Type B pancreatic cell (in vitro differentiated cells): ENCODE measurements at regions not wholly inside any gene's neighbourhood (a gene's known extent, or its start where the extent isn't known, plus 50 kb on each side); places are given as distances from the start of the nearest gene placed in this dataset.

ENCODE experiments used
- DNase-seq: peaks from one replicate; pipeline ENCODE4 v3.0.0; 2021; ENCODE audit warnings: mixed read lengths; ENCODE audit not compliant: unreplicated experiment; ENCODE audit errors: extremely low spot score
- H3K27ac Mint-ChIP-seq: 2 replicates; pipeline ENCODE4 v1.8.0; 2021; ENCODE audit warnings: mild to moderate bottlenecking, mixed read lengths
- H3K27me3 Mint-ChIP-seq: 2 replicates; pipeline ENCODE4 v1.8.0; 2021; ENCODE audit warnings: mixed read lengths
- H3K36me3 Mint-ChIP-seq: 2 replicates; pipeline ENCODE4 v1.8.0; 2021; ENCODE audit warnings: mixed read lengths
- H3K4me1 Mint-ChIP-seq: one replicate; pipeline ENCODE4 v1.8.0; 2021; ENCODE audit warnings: mixed read lengths; ENCODE audit not compliant: unreplicated experiment
- H3K4me3 Mint-ChIP-seq: 2 replicates; pipeline ENCODE4 v1.8.0; 2021; ENCODE audit warnings: mild to moderate bottlenecking, mixed read lengths
- H3K9me3 Mint-ChIP-seq: 2 replicates; pipeline ENCODE4 v1.8.0; 2021; ENCODE audit warnings: mixed read lengths
- CTCF ChIP-seq: fragments of 200-600 bp; sonication (generic); conservative IDR thresholded peaks from 2 replicates; pipeline ENCODE4 v1.5.0; 2021; ENCODE audit warnings: antibody characterized with exemption, mild to moderate bottlenecking

GRCh38 chr10:3487228-3487627 is 297.8 kb downstream of the KLF6 start:
- Mint-ChIP-seq H3K9me3 (peaks cover 23% of the 10 kb centered on the region), H3K36me3 (peaks cover 5% of the 10 kb centered on the region), H3K27ac (no peak overlapping the region), H3K27me3 (no peaks in the 10 kb centered on the region), H3K4me3 (no peak overlapping the region), H3K4me1 (peaks cover 29% of the 10 kb centered on the region)
- no peak for TF ChIP-seq CTCF
- DNase-seq, result no peak

DNA sequence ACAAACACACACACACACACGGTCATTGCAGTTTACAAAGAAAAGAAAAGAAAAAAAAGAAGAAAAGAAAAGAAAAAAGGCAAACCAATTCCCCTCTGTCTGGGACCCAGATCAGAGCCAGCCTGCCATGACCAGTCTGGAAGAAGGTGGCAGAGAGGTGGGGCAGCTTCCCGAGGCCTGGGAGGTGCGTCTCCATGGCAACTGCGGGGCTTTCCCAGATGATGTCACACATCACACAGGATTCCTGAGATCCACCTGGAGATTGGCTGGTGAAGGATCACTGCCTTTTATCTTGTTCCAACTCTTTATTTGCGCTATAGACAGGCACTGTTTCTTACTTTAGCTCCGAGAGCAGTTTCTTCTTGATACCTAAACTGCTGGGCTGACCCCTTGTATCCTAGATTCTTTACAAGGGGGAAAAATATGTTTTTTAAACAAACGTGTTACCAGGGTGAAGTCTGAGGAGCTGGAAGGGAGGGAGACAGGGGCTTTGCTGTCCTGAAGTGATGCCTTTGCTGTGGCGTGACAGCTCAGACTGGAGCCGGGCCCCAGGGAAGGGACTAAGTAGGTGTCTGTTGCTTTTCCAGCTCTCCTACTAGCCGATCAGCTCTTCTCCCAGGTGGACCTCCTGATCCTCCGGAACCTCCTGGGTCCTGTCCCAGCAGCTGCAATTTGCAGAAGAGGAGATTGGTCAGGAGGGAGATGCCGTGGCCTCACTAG is 298.5 kb downstream of the KLF6 start:
- Mint-ChIP-seq H3K4me1 (peaks cover 34% of the 10 kb centered on the region), H3K9me3 (peaks cover 23% of the 10 kb centered on the region), H3K27ac (peak overlapping the region; percentile 68)

DNA sequence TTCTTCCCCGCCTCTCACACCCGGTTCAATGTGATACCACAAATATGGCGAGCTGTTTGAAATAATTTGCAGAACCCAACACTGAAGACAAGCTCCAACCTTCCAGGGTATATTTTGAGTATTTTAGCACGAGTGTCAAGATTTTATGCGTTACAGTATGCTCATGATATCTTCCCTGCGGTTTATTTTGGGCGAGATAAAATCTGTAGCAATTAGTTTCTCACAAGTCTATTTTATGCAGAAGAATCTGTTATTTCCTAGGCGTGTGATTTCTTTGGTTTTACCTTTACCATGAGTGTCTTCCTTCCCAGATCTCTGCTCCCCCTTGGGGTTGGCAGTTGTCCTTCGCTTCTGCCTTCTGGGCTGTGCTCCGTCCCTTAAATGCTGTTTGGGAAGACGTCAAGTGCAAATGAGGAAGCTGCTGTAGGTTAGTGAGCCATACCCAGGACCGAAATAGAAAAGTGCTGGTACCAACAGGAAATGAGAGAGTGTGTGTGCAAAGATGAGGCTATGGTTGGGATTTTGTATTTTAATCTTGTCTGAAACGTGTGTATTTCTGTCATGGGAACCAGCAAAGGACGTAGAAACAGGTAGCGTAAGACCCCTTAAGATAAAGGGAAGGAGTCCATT is 299.8 kb downstream of the KLF6 start:
- no peak for TF ChIP-seq CTCF
- H3K4me3 Mint-ChIP-seq, result no peak overlapping the region
- peaks cover 34% of the 10 kb centered on the region for H3K4me1 Mint-ChIP-seq
- H3K36me3 Mint-ChIP-seq, result peaks cover 5% of the 10 kb centered on the region
- peak overlapping the region; percentile 93 for H3K27ac Mint-ChIP-seq
- no peaks in the 10 kb centered on the region for H3K27me3 Mint-ChIP-seq
- H3K9me3 Mint-ChIP-seq, result peaks cover 22% of the 10 kb centered on the region
- no peak for DNase-seq

More for the DNA sequence above, 298.5 kb downstream of the KLF6 start:
- Mint-ChIP-seq H3K27me3 (no peaks in the 10 kb centered on the region), H3K36me3 (peaks cover 5% of the 10 kb centered on the region), H3K4me3 (no peak overlapping the region)
- no peak for TF ChIP-seq CTCF
- DNase-seq, result no peak

GRCh38 chr10:3484306-3485056 is 300.5 kb downstream of the KLF6 start:
- Mint-ChIP-seq H3K36me3 (peaks cover 5% of the 10 kb centered on the region), H3K4me1 (peaks cover 34% of the 10 kb centered on the region), H3K27me3 (no peaks in the 10 kb centered on the region), H3K27ac (peak overlapping the region; percentile 93), H3K4me3 (peak overlapping the region; percentile 57), H3K9me3 (peaks cover 15% of the 10 kb centered on the region)
- no peak for TF ChIP-seq CTCF
- DNase-seq, result no peak

DNA sequence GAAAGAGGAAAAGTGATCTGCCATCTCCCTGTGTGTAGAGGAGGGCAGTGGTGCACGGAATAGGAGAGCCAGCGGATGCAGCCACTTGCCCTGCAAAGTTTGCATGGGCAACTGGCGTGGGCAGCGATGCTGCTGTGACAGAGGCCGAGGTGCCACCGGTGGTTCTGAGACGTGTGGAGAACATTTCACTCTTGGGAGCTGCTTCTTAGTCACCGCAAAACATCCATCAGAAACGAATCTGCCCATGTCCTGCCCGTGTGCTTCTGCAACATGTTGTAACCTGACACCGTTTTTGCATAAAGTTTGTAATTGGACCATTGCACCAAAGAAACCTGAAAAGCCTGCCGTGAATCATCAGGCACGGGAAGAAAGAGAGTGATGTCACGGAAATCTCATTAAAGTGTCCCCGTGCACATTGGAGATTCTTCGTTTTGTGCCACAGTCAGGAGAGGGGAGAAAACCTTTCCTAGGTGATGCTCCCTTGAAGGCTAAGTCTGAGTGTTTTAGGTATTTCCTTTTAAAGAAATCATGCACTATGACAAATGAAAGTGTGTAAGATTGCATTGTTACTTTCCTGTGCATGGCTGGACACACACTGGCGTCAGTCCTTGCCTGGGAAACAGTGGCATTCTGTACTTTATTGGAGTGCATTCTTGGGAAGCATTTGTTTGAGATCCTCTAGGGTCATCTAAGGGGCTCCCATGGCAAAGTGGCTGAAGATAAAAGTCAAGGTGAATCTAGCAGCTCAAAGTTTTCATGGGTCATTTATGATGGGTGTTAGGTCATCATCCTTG is 302.6 kb downstream of the KLF6 start:
- DNase-seq, result no peak
- Mint-ChIP-seq H3K27ac (peak overlapping the region; percentile 96), H3K4me3 (peak overlapping the region; percentile 69), H3K9me3 (peaks cover 8% of the 10 kb centered on the region), H3K27me3 (peaks cover 3% of the 10 kb centered on the region), H3K36me3 (peaks cover 5% of the 10 kb centered on the region), H3K4me1 (peaks cover 34% of the 10 kb centered on the region)
- TF ChIP-seq CTCF, result no peak
